A673 (cell line): ENCODE measurements at regions not wholly inside any gene's neighbourhood (a gene's known extent, or its start where the extent isn't known, plus 50 kb on each side); places are given as distances from the start of the nearest gene placed in this dataset.

Experiments used
- BruUV-seq: library from RNA; stranded (reverse); fragments of 400-500 nt; replicated peaks from 2 replicates; lab custom pipeline; 2021; lab: Mats Ljungman, UMichigan
- CTCF ChIA-PET: fragments of 300-600 bp; sonication (Branson Sonifier 250); formaldehyde crosslinking; loops from one replicate; lab custom pipeline; 2022; ENCODE audit warnings: antibody characterized with exemption; lab: Charles Lee
- POLR2A ChIA-PET: fragments of 300-600 bp; sonication (Branson Sonifier 250); formaldehyde crosslinking; loops from one replicate; lab custom pipeline; 2022; ENCODE audit warnings: antibody characterized with exemption; ENCODE audit not compliant: low non-redundant PET; lab: Charles Lee
- DNase-seq: peaks from one replicate; pipeline ENCODE4 v3.0.0-alpha.2; 2015; ENCODE audit warnings: low spot score
- H3K27ac ChIP-seq: fragments of 200-600 bp; sonication (generic); 2 replicates; pipeline ENCODE4 v1.5.1; 2016; ENCODE audit warnings: mixed run types, low read depth, mild to moderate bottlenecking, mixed read lengths, antibody characterized with exemption, low read length; ENCODE audit not compliant: poor library complexity, severe bottlenecking
- H3K27me3 ChIP-seq: fragments of 200-600 bp; sonication (generic); replicated peaks from 2 replicates; pipeline ENCODE4 v1.6.1; 2017; ENCODE audit warnings: mixed run types, low read depth, mild to moderate bottlenecking, mixed read lengths, antibody characterized with exemption, low read length; ENCODE audit not compliant: insufficient read depth, poor library complexity
- H3K36me3 ChIP-seq: fragments of 200-600 bp; sonication (generic); 2 replicates; pipeline ENCODE4 v1.6.1; 2016; ENCODE audit warnings: mixed run types, mild to moderate bottlenecking, mixed read lengths, antibody characterized with exemption, low read length; ENCODE audit not compliant: insufficient read depth, poor library complexity, severe bottlenecking
- H3K4me1 ChIP-seq: fragments of 200-600 bp; sonication (generic); 2 replicates; pipeline ENCODE4 v1.6.1; 2017; ENCODE audit warnings: mixed run types, mild to moderate bottlenecking, mixed read lengths, antibody characterized with exemption, low read length; ENCODE audit not compliant: insufficient read depth, poor library complexity, severe bottlenecking
- H3K4me3 ChIP-seq: fragments of 200-600 bp; sonication (generic); 2 replicates; pipeline ENCODE4 v1.5.1; 2016; ENCODE audit warnings: low read depth, mixed run types, mild to moderate bottlenecking, mixed read lengths, low read length; ENCODE audit not compliant: poor library complexity, severe bottlenecking
- H3K9me3 ChIP-seq: fragments of 200-600 bp; sonication (generic); 2 replicates; pipeline ENCODE4 v1.6.1; 2016; ENCODE audit warnings: mixed run types, low read depth, mild to moderate bottlenecking, mixed read lengths, antibody characterized with exemption, low read length; ENCODE audit not compliant: poor library complexity, severe bottlenecking
- EZH2 ChIP-seq: fragments of 200-600 bp; sonication (generic); IDR thresholded peaks from 2 replicates; pipeline ENCODE4 v1.6.1; 2017; ENCODE audit warnings: borderline replicate concordance, low read depth, mild to moderate bottlenecking, mixed read lengths, antibody characterized with exemption, low read length; ENCODE audit not compliant: poor library complexity, severe bottlenecking
- intact Hi-C: fragments of 100-400 bp; cut with micrococcal nuclease; formaldehyde crosslinking; loops from one replicate; pipeline ENCODE4 v1.10.0; 2022; ENCODE audit not compliant: unreplicated experiment
- TF ChIP-seq, protein P1 (sequence below): fragments of 300-800, 200-600 bp; sonication (generic); conservative IDR thresholded peaks from 2 replicates; pipeline ENCODE4 v1.5.1; 2017; ENCODE audit warnings: low read depth, mild to moderate bottlenecking, antibody characterized with exemption, low read length, moderate library complexity, mixed read lengths

DNA sequence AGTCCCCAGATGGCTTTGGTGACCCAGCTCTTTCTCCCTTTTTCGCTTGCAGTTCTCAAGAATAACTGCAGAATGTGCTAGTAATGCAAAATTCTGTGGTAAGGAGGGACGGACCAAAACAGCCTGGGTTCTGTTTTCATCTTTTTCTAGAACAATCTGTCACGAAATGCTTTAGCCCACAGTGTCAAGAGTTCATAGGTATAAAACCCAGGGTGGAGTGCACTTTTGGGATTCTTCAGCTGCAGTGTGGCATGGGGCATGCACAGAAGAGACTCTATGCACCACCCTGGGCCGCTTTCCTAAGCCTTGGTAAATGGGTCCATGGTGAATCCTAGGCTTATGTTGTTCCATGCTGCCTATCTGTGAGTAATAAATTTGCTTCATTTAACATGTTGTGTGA is 1072.7 kb upstream of the GBE1 start:
- no peak for TF ChIP-seq EZH2
- TF ChIP-seq, protein P1, sequence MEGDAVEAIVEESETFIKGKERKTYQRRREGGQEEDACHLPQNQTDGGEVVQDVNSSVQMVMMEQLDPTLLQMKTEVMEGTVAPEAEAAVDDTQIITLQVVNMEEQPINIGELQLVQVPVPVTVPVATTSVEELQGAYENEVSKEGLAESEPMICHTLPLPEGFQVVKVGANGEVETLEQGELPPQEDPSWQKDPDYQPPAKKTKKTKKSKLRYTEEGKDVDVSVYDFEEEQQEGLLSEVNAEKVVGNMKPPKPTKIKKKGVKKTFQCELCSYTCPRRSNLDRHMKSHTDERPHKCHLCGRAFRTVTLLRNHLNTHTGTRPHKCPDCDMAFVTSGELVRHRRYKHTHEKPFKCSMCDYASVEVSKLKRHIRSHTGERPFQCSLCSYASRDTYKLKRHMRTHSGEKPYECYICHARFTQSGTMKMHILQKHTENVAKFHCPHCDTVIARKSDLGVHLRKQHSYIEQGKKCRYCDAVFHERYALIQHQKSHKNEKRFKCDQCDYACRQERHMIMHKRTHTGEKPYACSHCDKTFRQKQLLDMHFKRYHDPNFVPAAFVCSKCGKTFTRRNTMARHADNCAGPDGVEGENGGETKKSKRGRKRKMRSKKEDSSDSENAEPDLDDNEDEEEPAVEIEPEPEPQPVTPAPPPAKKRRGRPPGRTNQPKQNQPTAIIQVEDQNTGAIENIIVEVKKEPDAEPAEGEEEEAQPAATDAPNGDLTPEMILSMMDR, result no peak
- intact Hi-C loops, result no loop called here
- ChIA-PET POLR2A (no interaction called here), CTCF (no interaction called here)
- Histone ChIP-seq H3K4me3 (no peak overlapping the region), H3K27me3 (no peaks in the 10 kb centered on the region), H3K4me1 (no peaks in the 10 kb centered on the region), H3K9me3 (peaks cover 5% of the 10 kb centered on the region), H3K36me3 (no peaks in the 10 kb centered on the region), H3K27ac (no peak overlapping the region)
- no TSS peak for BruUV-seq
- DNase-seq, result no peak

DNA sequence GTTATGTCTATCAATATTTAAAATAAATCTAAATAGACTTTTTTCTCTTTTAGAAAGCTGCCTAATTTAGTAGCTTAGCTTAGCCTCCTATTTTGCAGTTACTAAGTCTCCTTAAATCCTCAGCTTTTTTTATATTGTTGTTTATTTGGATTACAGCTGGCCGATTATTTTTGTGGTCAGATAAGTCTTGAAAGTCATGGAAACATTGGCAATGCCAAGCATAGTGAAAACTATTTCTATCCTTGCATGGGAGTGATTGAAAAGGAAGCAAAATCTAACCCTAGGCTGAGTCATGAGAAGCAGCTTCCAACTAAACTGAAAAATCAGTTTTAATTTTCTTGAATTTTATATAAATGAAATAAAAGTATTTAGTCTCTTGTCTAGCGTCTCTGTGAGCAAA is 1063.0 kb upstream of the GBE1 start:
- no peak for DNase-seq
- CTCF ChIA-PET, result no interaction called here
- no TSS peak for BruUV-seq

DNA sequence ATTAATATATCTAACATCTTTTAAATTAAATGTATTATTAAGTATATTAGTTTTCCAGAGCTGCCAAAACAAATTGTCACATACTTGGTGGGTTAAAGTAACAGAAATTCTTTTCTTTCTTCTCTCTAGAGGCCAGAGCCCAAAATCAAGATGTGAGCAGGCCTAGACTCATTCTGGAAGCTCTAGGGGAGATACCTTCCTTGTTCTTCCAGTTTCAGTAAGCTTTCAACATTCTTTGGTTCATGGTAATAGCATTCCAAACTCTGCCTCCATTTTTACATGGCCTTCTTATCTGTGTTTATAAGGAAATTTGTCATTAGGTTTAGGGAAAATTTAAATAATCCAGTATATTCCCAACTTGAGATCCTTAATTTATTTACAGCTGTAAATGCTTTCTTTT is 1054.6 kb upstream of the GBE1 start:
- no TSS peak for BruUV-seq
- Histone ChIP-seq H3K4me1 (no peaks in the 10 kb centered on the region), H3K36me3 (no peaks in the 10 kb centered on the region), H3K4me3 (no peak overlapping the region), H3K27ac (no peak overlapping the region), H3K9me3 (peaks cover 14% of the 10 kb centered on the region), H3K27me3 (no peaks in the 10 kb centered on the region)
- POLR2A ChIA-PET, result no interaction called here
- intact Hi-C loops, result no loop called here
- TF ChIP-seq, protein P1, result no peak
- no peak for TF ChIP-seq EZH2
- CTCF ChIA-PET, result no interaction called here
- DNase-seq, result no peak

More for the DNA sequence above, 1063.0 kb upstream of the GBE1 start:
- Histone ChIP-seq H3K4me3 (no peak overlapping the region), H3K27ac (no peak overlapping the region), H3K36me3 (no peaks in the 10 kb centered on the region), H3K9me3 (peaks cover 4% of the 10 kb centered on the region), H3K27me3 (no peaks in the 10 kb centered on the region), H3K4me1 (no peaks in the 10 kb centered on the region)
- POLR2A ChIA-PET, result no interaction called here
- TF ChIP-seq EZH2, result no peak
- TF ChIP-seq, protein P1, result no peak
- intact Hi-C loops, result no loop called here
